ENCODE measurements at regions not wholly inside any gene's neighbourhood (a gene's known extent, or its start where the extent isn't known, plus 50 kb on each side); places are given as distances from the start of the nearest gene placed in this dataset.

DNA sequence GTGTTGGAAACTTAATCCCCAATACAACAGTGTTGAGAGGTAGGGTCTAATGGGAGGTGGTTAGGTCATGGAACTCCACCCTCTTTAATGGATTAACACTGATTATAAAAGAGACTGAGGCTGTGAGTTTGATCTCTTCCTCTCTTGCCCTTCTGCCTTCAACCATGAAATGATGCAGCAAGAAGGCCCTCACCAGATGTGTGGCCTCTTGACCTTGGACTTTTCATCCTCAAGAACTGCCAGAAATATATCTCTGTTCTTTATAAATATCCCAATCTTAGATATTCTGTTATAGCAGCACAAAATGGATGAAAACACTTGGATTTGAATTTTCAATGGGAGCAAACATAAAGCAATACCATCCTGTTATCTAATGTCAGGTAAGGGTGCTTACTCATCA lies 67.6 kb downstream of the NMUR2 start:
- no peak for TF ChIP-seq CTCF (conservative IDR thresholded peaks at IDR 0.05; ENCODE audit: control insufficient read depth, insufficient read depth, low read depth, low read length)
- no peak for DNase-seq (ENCODE audit: low read depth)
- H3K4me3 ChIP-seq (ENCODE audit: control insufficient read depth, low read depth, low read length): no peak overlapping the region

- TF ChIP-seq CTCF (conservative IDR thresholded peaks at IDR 0.05; ENCODE audit: control insufficient read depth, insufficient read depth, low read depth, low read length): no peak
- no peak for DNase-seq (ENCODE audit: low read depth)
- no peak overlapping the region for H3K4me3 ChIP-seq (ENCODE audit: control insufficient read depth, low read depth, low read length)
Observed at GRCh38 chr5:152335461-152335860, 69.6 kb downstream of the NMUR2 start.

GRCh38 chr5:152332716-152333460 lies 72.2 kb downstream of the NMUR2 start:
- no peak overlapping the region for H3K4me3 ChIP-seq (ENCODE audit: control insufficient read depth, low read depth, low read length)
- no peak for TF ChIP-seq CTCF (conservative IDR thresholded peaks at IDR 0.05; ENCODE audit: control insufficient read depth, insufficient read depth, low read depth, low read length)
- no peak for DNase-seq (ENCODE audit: low read depth)

GRCh38 chr5:152331718-152332117 lies 73.4 kb downstream of the NMUR2 start:
- no peak for TF ChIP-seq CTCF (conservative IDR thresholded peaks at IDR 0.05; ENCODE audit: control insufficient read depth, insufficient read depth, low read depth, low read length)
- no peak for DNase-seq (ENCODE audit: low read depth)
- no peak overlapping the region for H3K4me3 ChIP-seq (ENCODE audit: control insufficient read depth, low read depth, low read length)

DNA sequence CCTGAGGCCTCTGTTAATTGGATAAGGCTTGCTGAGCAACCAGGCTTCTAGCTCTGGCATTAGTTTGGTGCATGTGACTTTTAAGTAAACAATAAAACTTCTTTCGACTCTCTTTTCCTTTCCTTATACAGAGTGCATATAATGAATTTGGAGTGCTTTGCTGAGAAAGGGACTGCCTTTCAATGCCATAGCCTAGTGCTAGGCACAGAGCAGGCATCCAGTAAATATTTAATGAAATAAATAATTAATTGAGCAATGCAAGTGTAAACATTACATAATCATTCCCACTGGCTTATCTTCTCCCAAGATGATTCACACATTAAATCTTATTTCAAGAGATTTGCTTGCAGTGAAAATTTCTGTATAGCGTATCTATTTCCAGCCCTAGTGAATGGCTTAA lies 74.1 kb downstream of the NMUR2 start:
- no peak overlapping the region for H3K4me3 ChIP-seq (ENCODE audit: control insufficient read depth, low read depth, low read length)
- TF ChIP-seq CTCF (conservative IDR thresholded peaks at IDR 0.05; ENCODE audit: control insufficient read depth, insufficient read depth, low read depth, low read length): no peak
- DNase-seq (ENCODE audit: low read depth): no peak

DNA sequence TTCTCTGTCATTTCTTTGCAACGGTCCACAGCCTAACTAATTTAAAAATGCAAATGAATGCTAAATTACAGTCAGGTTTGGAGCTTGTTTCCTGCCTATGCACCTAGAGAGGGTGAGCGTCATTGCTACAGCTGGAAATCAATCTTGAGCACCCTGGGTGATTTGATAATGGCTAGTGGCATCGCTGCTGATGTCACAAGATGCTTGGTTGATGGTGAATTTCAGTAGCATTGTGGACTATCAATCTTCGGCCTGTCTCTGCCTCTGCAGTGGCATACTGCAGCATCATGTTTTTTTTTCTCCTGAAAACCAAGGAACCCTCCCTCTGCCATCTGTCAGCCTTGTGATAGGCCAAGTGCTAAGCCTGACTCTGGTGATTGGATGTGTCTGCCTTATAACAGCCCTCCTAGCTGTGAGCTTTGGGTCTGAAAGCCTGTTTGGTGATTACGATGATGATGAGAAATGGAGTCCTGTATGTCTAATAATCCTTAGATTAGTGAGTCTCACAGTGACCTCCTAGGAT lies 75.3 kb downstream of the NMUR2 start:
- no peak for DNase-seq (ENCODE audit: low read depth)
- TF ChIP-seq CTCF (conservative IDR thresholded peaks at IDR 0.05; ENCODE audit: control insufficient read depth, insufficient read depth, low read depth, low read length): no peak

More for the DNA sequence above, 75.3 kb downstream of the NMUR2 start:
- H3K4me3 ChIP-seq (ENCODE audit: control insufficient read depth, low read depth, low read length): no peak overlapping the region

Data from fibroblast of mammary gland (primary cell).